IMR-90 (cell line): ENCODE measurements at regions not wholly inside any gene's neighbourhood (a gene's known extent, or its start where the extent isn't known, plus 50 kb on each side); places are given as distances from the start of the nearest gene placed in this dataset.

Experiments used
- ATAC-seq: fragments of 200-7000 bp; cut with Tn5 transposase; 2 replicates; pipeline ENCODE4 v1.9.1; 2020; ENCODE audit warnings: low read depth, mild to moderate bottlenecking, moderate library complexity
- BruUV-seq: library from RNA; stranded (reverse); fragments of 400-500 nt; replicated peaks from 2 replicates; lab custom pipeline; 2021; lab: Mats Ljungman, UMichigan
- CTCF ChIA-PET: fragments of 300-600 bp; formaldehyde crosslinking; extraction: SDS; loops from one replicate; lab custom pipeline; 2021; ENCODE audit warnings: antibody characterized with exemption; lab: Yijun Ruan, JAX
- POLR2A ChIA-PET: fragments of 300-600 bp; sonication (Branson Sonifier 250); formaldehyde crosslinking; loops from one replicate; lab custom pipeline; 2022; ENCODE audit warnings: antibody characterized with exemption; ENCODE audit not compliant: unreplicated experiment; lab: Charles Lee
- DNase-seq: peaks from one replicate; pipeline ENCODE4 v3.0.0; 2013
- H2AFZ ChIP-seq: replicated peaks from 2 replicates; pipeline ENCODE3; 2013; ENCODE audit warnings: low read length, mild to moderate bottlenecking; ENCODE audit not compliant: poor library complexity
- H2AK5ac ChIP-seq: 2 replicates; pipeline ENCODE4 v1.6.1; 2013; ENCODE audit warnings: low read depth, low read length, inconsistent platforms
- H2AK9ac ChIP-seq: replicated peaks from 2 replicates; pipeline ENCODE3; 2013; ENCODE audit warnings: mild to moderate bottlenecking, low read depth, low read length, moderate library complexity; ENCODE audit not compliant: poor library complexity
- H2BK120ac ChIP-seq: 2 replicates; pipeline ENCODE4 v1.6.1; 2013; ENCODE audit warnings: low read depth, low read length, inconsistent platforms
- H2BK15ac ChIP-seq: 3 replicates; pipeline ENCODE4 v1.6.1; 2013; ENCODE audit warnings: low read depth, low read length, inconsistent platforms
- H2BK20ac ChIP-seq: 2 replicates; pipeline ENCODE4 v1.6.1; 2013; ENCODE audit warnings: low read depth, mild to moderate bottlenecking, inconsistent platforms, low read length, moderate library complexity
- H2BK5ac ChIP-seq: 2 replicates; pipeline ENCODE4 v1.6.1; 2013; ENCODE audit warnings: mild to moderate bottlenecking, low read depth, low read length, inconsistent platforms; ENCODE audit not compliant: poor library complexity, severe bottlenecking
- H3K14ac ChIP-seq: replicated peaks from 2 replicates; pipeline ENCODE4 v1.6.1; 2013; ENCODE audit warnings: low read depth, low read length, inconsistent platforms
- H3K18ac ChIP-seq: 2 replicates; pipeline ENCODE4 v1.6.1; 2013; ENCODE audit warnings: low read depth, low read length, control low read depth
- H3K23ac ChIP-seq: 2 replicates; pipeline ENCODE4 v1.6.1; 2013; ENCODE audit warnings: low read depth, low read length, inconsistent platforms
- H3K27ac ChIP-seq: 2 replicates; pipeline ENCODE4 v1.5.1; 2013; ENCODE audit warnings: mild to moderate bottlenecking, control low read depth, low read length; ENCODE audit not compliant: insufficient read depth
- H3K27me3 ChIP-seq: 2 replicates; pipeline ENCODE4 v1.6.1; 2013; ENCODE audit warnings: low read length; ENCODE audit not compliant: control insufficient read depth, insufficient read depth
- H3K36me3 ChIP-seq: 2 replicates; pipeline ENCODE4 v1.6.1; 2013; ENCODE audit warnings: low read length, mixed read lengths; ENCODE audit not compliant: control insufficient read depth, insufficient read depth
- H3K4ac ChIP-seq: 2 replicates; pipeline ENCODE4 v1.6.1; 2013; ENCODE audit warnings: low read depth, low read length, inconsistent platforms
- H3K4me1 ChIP-seq: 2 replicates; pipeline ENCODE4 v1.6.1; 2013; ENCODE audit warnings: low read length, mixed read lengths; ENCODE audit not compliant: control insufficient read depth, insufficient read depth
- H3K4me2 ChIP-seq: 2 replicates; pipeline ENCODE4 v1.6.1; 2013; ENCODE audit warnings: low read depth, mild to moderate bottlenecking, control low read depth, low read length, moderate library complexity
- H3K4me3 ChIP-seq: 2 replicates; pipeline ENCODE4 v1.5.1; 2013; ENCODE audit warnings: low read depth, mild to moderate bottlenecking, control low read depth, low read length, moderate library complexity; ENCODE audit not compliant: insufficient read depth
- H3K56ac ChIP-seq: 2 replicates; pipeline ENCODE4 v1.6.1; 2013; ENCODE audit warnings: low read length, inconsistent platforms; ENCODE audit not compliant: insufficient read depth; ENCODE audit errors: extremely low read depth
- H3K79me1 ChIP-seq, 2 experiments: 2 replicates each; pipeline ENCODE4 v1.6.1; 2013; ENCODE audit warnings: low read length in 2 of 2, inconsistent platforms in 1 of 2, low read depth in 1 of 2
- H3K9ac ChIP-seq: 2 replicates; pipeline ENCODE4 v1.6.1; 2013; ENCODE audit warnings: low read depth, low read length, control low read depth
- H3K9me1 ChIP-seq: 2 replicates; pipeline ENCODE4 v1.6.1; 2013; ENCODE audit warnings: low read length, inconsistent platforms; ENCODE audit not compliant: insufficient read depth
- H3K9me3 ChIP-seq: 2 replicates; pipeline ENCODE4 v1.6.1; 2013; ENCODE audit warnings: low read length; ENCODE audit not compliant: control insufficient read depth, insufficient read depth
- H4K20me1 ChIP-seq: 2 replicates; pipeline ENCODE4 v1.6.1; 2013; ENCODE audit warnings: low read length, inconsistent platforms; ENCODE audit not compliant: insufficient read depth
- H4K5ac ChIP-seq: 2 replicates; pipeline ENCODE4 v1.6.1; 2013; ENCODE audit warnings: mild to moderate bottlenecking, low read depth, low read length, control low read depth
- H4K8ac ChIP-seq, 2 experiments: 2 replicates each; pipeline ENCODE4 v1.6.1; 2013; ENCODE audit warnings: low read depth in 2 of 2, low read length in 2 of 2, control low read depth in 1 of 2, inconsistent platforms in 1 of 2
- H4K91ac ChIP-seq: 2 replicates; pipeline ENCODE4 v1.6.1; 2013; ENCODE audit warnings: low read depth, low read length, inconsistent platforms; ENCODE audit not compliant: insufficient read depth
- CHD1 ChIP-seq: IDR thresholded peaks from 2 replicates; pipeline ENCODE4 v1.6.1; 2012; ENCODE audit warnings: low read depth, low read length, improper control_type of control experiment
- WGBS, 2 experiments: methylation state at CpG; one replicate each; pipeline versions ENCODE4 v1.1.5 to v1.1.7; 2013; ENCODE audit warnings: missing lambda C conversion rate in 2 of 2; ENCODE audit not compliant: insufficient read length in 1 of 2; ENCODE audit errors: extremely low coverage in 2 of 2; 5-methylcytosine and 5-hydroxymethylcytosine counted together
- dilution Hi-C: fragments of 300-500 bp; cut with HindIII; formaldehyde crosslinking; loops from one replicate; pipeline ENCODE4 v1.14.3; 2018; ENCODE audit warnings: low sequenced_read_pairs; ENCODE audit not compliant: unreplicated experiment
- in situ Hi-C: fragments of 300-500 bp; cut with MboI; formaldehyde crosslinking; loops from 3 replicates; pipeline ENCODE4 v1.14.3; 2019; ENCODE audit warnings: low sequenced_read_pairs, inconsistent platforms, mixed read lengths
- intact Hi-C: fragments of 100-400 bp; cut with micrococcal nuclease; formaldehyde crosslinking; loops from 2 replicates; pipeline ENCODE4 v1.10.0; 2022

GRCh38 chr18:72444798-72445155 lies 99.4 kb downstream of the CBLN2 start:
- Histone ChIP-seq H2AK5ac (no peak overlapping the region), H3K79me1 (no peaks in the 10 kb centered on the region), H3K27me3 (no peaks in the 10 kb centered on the region), H3K4ac (no peak overlapping the region), H4K8ac (no peak overlapping the region), H3K9ac (no peak overlapping the region), H3K14ac (no peak overlapping the region), H3K23ac (no peak overlapping the region), H3K4me2 (no peak overlapping the region), H2BK120ac (no peak overlapping the region), H3K27ac (no peak overlapping the region), H2BK15ac (no peak overlapping the region), H4K20me1 (no peaks in the 10 kb centered on the region), H3K56ac (no peak overlapping the region), H2AK9ac (no peak overlapping the region), H3K18ac (no peak overlapping the region), H4K91ac (no peak overlapping the region), H3K4me1 (no peaks in the 10 kb centered on the region), H2AFZ (no peak overlapping the region), H3K36me3 (no peaks in the 10 kb centered on the region), H2BK20ac (no peak overlapping the region), H4K5ac (no peak overlapping the region), H3K9me3 (peaks cover 11% of the 10 kb centered on the region; the same call in 1 of the 2 replicates), H3K9me1 (no peaks in the 10 kb centered on the region), H3K4me3 (no peak overlapping the region), H2BK5ac (no peak overlapping the region)
- DNase-seq (no peak), ATAC-seq (no peak)
- intact Hi-C loops = no loop called here
- no peak for TF ChIP-seq CHD1
- BruUV-seq = no TSS peak
- WGBS, 2 experiments = no CpG with 5 or more reads among the region's 4 CpGs
- POLR2A ChIA-PET = no interaction called here
- dilution Hi-C loops = no loop called here
- CTCF ChIA-PET = interaction anchor here (0.6 kb wide), 1 partner anchor 708 kb away, joined by 3 read pairs; no protein-coding TSS in a partner anchor
- in situ Hi-C loops = no loop called here
